GM18507 (cell line): ENCODE measurements at regions not wholly inside any gene's neighbourhood (a gene's known extent, or its start where the extent isn't known, plus 50 kb on each side); places are given as distances from the start of the nearest gene placed in this dataset.
A peak's percentile ranks its signal among the peaks of the same experiment; 100 is the strongest.

Source experiments
- DNase-seq: peaks from one replicate; pipeline ENCODE4 v3.0.0; 2011; ENCODE audit warnings: low read depth; ENCODE audit not compliant: insufficient read length; ENCODE audit errors: extremely low spot score
- FAIRE-seq: peaks from 2 replicates; lab custom pipeline; 2011; peaks lifted over from hg19 to GRCh38; lab: Jason Lieb, UNC

DNA sequence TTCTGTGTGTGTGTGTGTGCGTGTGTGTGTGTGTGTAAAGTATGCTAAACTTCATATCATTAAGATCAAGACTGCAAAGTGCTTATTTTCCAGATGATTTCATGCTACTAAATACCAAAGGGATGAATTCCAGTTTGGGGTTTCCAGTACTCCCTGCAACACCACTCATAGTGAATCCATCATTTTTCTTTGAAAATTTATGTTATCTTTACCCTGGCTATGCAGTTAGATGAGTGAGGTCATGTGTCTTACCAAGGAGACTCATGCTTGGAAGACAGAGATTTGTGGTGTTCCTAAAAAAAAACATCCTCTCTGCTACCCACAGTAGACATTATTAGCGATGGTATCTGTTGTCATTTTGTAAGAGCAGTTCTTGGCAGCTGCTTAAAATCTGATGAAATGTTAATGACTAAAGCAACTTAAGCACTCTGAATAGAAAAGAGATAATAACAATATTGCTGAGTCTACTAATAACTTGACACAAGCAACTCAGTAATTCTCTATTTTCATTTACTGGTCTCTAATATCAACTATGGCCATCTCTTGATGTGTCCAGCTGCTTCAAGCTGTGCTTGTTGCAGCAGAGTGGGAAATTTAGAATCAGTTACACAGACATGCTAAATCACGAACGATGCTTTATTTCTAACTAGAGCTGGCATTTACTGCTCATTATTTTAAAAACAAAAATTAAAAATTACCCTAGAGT lies 1953.0 kb upstream of the IGFBP7 start:
- DNase-seq (no peak), FAIRE-seq (no peak)

DNA sequence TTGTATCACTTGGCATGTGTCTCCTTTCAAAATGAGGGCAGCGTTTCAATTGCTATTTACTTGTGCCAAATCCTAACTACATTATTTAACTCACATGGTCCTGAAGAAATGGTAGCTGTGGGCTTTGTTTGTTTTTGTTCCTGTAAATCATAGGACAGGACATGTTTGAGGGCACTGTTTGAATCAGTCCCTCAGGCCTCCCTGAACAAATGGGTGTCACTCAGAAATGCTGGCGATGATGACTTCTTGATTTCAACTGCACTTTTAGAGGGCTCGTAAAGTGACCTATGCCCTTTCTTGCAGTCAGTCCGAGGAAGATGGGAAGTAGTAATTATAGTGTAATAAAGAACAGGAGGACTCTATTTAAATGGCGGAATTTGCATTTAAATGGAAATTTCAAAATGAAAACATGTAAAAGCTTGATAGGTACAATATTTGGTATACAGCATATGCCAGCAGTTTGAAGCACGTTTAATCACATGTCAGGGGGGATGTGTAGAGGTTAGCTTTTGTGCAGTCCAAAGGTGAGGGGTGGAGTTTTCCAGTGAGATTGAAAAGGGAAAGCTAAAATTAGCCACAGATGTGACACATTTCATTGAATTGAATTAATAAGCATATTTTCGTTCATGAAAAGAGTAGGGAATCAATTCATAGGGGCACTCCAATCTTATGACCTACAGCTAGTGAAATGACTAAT lies 1958.7 kb upstream of the IGFBP7 start:
- no peak for DNase-seq
- FAIRE-seq: no peak

DNA sequence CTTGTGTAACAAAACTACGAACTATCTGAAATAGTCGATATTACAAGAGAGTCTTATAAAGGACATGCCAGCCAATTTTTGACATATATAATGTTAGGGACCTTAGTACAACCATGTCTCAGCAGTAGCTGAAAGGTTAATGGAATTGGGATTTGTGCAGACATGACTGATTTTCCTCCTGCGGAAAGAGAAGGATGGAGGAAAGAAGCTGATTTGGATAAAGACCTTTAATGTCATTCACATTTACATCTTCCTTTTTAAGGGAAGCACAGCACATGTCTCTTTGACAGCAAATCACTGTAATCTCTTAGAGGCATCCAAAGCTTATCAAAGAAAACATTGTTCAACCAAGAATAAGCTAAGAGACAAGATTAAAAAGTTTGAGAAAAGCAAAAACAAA lies 1976.2 kb upstream of the IGFBP7 start:
- DNase-seq: no peak
- FAIRE-seq: no peak

DNA sequence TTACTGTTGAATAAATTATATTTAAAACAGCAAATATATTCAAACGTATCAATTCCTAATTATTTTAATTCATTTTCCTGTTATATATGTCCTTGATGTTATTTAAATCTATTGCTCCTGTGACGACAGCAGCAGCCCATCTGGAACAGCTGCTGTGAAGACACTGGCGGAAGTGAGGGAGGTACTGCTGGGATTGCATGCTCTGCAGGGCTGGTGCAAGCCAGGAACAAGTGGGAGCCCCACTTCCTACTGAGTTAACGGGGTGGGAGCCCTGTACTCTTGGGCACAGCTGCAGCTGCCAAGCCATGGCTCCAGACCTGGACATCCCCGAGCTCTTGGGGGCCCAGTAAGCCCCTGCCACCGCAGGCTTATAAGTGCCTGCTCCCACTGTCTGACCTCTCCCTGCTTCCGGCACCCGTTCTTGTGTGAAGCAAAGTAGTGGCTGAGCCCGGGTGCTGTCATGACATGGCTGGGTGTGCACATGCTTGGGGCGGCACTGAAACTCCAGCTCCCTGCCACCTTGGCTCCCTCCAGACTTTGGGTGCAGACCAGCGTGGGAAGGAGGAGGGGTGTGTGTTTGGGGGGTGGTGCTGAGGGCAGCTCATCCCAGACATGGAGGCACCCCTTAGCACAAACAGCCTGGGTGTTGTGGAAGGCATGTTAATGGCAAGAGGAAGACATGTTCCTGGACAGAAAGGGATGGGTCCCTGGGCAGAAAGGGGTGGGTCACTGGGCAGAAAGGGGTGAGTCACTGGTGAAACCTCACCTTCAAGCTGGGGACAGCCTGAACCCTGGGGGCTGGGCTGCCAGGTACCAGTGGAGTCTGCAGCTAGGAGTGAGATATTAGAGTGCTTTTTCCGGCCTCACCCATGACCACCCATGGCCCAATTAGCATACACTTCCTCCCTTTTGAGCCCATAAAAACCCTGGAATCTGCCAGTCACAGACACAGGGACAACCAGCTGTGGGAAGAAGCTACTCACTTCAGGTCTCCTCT lies 1981.3 kb upstream of the IGFBP7 start:
- DNase-seq (no peak), FAIRE-seq (no peak)

DNA sequence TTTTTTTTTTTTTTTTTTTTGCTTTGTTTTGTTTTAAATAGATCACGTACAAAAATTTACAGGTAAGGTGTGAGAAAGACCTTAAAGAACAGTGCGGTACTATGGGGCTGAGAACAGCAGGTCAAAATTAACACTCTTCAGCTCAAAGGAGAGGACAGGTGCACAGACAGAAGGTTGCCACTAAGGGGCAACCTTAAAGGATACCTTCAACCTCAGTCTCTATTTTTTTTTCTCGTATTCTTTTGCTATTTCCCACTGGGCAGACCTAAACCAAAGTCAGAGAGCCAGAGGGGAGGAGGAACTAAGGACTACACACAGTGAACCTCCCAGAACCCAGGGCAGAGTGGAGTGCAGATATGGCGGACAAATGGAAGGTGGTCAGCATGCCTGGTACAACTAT lies 1984.3 kb upstream of the IGFBP7 start:
- no peak for FAIRE-seq

DNA sequence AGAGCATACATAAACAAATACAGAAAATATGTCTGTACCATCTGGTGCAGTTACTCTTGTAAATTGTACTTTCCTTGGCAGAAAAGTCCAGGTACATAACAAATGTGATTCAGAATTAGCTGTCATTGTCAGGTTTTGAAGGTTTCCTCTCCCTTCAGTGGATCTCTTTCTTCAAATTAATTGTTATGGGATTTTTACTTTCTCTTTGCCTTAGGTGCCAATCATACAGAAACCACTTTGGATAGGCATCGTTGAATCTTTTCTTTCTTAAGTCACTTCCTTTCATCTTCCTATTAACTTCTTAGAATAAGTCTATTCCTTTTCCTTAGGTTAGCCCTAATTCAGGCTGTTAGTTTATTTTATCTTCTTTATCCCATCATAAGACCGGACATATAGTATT lies 1992.1 kb upstream of the IGFBP7 start:
- FAIRE-seq (no peak), DNase-seq (no peak)

More for the DNA sequence above, 1984.3 kb upstream of the IGFBP7 start:
- DNase-seq: no peak

DNA sequence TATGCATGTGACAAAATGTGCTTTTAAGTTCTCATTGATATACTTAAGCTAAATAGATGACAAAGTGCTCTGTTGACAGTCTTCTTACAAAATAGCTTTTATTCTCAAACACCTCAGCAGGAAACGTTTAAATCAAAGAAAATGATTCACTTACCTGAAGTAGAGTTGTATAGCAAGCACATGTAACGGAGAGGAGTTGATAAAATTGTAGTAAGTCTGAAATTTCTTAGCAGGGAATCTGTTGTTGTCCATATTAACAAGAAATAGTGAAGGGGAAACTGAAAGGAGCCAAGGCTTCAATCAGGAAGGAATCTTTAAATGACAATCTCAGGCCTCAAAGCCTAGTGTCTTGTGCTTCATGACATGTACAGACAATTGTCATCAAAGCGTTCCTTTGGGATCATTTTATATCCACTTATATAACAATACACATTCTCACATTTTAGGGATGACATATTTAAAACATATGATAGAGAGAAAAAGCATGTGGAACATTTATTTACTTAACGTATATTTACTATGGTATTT lies 2010.2 kb upstream of the IGFBP7 start:
- no peak for FAIRE-seq

DNA sequence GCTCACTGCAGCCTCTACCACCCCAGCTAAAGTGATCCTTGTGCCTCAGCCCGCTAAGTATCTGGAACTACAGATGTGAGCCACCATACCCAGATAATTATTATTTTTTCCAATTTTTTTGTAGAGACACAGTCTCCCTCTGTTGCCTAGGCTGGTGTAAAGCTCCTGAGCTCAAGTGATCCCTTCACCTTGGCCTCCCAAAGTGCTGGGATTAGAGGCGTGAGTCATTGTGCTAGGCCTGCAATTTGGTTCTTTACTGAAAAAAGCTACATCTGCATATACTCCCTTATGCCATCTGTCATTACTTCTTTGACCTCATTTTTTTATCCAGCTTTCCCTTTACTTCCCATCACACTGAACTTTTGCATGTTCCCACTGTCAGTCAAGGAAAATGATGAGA lies 2012.4 kb upstream of the IGFBP7 start:
- no peak for DNase-seq

More for the DNA sequence above, 2010.2 kb upstream of the IGFBP7 start:
- DNase-seq: no peak

DNA sequence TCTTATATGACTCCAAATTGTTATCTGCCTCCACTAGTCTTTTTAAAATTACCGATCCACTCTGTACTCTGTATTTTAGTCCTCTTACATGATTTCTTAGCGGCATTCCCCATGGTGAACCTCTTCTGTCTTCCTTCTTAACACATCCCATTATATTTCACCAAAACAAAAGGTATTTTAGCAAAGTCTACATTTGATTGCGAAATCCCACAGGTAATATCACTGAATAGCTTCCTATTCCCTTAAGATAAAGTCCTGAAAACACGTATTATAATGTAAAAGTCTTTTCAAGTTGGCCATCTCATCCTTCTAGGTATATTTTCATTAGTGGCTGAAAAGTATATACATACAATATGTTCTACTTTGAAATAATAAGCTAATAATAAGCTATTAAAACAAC lies 2016.0 kb upstream of the IGFBP7 start:
- FAIRE-seq: no peak

More for the DNA sequence above, 2012.4 kb upstream of the IGFBP7 start:
- FAIRE-seq: no peak

DNA sequence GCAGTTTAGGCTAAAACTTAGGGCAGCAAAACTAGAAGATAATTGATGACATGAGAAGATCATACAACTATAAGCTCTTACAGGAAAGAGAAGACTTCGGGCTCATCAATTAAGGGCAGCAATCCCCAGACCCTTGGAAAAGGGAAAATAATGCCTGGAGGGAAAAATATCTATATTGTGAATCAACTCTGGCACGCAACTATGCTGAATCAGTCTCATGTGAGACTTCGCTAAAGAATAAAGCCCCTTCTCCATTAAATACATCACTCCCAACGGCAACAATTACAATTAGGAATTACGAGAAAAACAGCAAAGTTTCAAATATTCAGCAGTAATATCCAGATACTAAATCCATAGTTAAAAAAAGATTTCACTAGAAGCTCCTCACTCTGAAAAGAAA lies 2016.8 kb upstream of the IGFBP7 start:
- FAIRE-seq: no peak
- DNase-seq: no peak

More for the DNA sequence above, 2016.0 kb upstream of the IGFBP7 start:
- DNase-seq: no peak

DNA sequence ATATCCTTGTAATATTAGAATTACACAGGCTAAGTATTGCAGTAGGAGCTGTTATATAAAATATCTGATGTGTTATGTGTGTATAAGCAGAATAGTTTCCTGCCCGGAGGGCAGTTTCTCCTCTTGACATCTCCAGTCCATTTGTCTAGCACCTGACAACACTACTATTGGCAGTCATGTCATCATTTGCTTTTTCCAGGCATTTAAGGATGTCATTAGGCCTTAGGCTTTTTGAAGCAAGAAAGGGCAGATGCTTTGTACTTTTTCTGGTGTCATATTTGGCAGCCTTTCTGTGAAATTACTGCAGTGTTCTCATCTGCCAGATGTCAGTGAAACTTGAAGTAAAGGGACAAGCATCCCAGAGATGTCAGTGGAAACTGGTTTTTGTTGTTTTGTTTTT lies 2017.6 kb upstream of the IGFBP7 start:
- DNase-seq: no peak
- FAIRE-seq: no peak

DNA sequence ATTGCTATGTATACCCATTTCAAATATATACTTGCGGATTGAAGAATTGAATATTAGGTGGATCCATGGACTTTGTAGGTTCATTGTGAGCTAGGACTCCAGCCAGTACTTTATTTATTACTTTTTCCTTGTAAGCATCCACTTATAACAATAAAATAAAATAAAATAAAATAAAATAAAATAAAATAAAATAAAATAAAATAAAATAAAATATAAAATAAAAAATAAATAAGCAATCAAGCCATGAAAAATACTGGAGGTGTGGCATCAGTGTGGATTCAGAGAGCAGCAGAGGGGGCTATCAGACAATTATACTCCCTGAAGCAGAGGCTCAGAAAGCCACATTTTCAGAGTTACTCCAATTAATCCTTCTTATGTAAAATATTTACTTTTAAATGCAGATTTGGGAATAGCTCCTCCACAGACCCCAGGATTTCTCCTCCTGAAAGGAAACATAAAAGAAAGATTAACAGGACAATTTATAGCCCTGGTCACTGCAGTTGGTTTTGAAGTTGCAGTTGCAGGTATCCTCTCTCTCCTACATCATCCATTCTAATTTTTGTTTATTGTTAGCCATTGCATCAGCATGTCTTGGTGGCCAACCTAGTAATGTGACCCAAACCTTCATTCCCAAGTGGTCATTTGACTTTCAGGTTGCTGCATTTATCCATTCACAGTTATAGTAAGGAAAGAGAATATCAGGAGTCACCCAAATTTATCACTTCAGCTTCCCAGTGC lies 2025.2 kb upstream of the IGFBP7 start:
- FAIRE-seq: no peak
- DNase-seq: no peak

DNA sequence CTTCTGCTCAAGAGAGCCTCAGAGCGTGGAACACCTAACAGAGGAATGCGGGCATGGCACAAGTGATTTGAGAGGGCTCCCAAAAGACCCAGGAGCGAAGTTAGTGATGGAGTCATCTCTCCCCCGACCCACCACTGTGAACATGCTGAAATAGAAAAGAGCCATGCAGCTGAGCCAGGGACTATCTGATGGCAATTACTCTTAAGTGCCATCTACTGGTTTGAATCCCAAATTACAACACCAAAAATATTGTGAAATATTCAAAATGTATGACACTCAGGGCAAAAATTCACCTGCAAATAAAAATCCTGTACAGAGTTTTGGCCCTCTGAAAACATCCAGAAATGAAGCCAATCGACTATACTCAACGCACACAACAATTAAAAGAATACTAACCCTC lies 2038.9 kb upstream of the ADGRL3 start:
- DNase-seq (no peak), FAIRE-seq (no peak)

DNA sequence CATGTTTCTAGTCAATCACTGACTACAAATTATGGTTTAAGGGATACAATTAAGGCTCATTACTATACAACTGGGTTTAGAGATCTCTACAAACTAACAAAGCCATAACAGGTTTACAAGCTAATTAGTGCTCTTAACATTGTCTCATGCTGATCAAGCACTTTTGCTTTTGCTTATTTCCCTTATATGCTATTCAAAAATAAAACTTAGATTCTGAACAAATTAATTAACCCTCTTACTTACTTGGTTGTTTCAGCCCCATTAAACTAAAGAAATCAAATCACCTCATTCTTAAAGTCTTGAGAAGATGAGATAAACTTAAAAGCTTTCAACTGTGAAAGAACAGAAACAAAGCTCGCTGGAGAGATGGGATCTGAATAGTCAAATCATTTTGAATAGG lies 2024.5 kb upstream of the ADGRL3 start:
- FAIRE-seq: no peak
- DNase-seq: no peak

DNA sequence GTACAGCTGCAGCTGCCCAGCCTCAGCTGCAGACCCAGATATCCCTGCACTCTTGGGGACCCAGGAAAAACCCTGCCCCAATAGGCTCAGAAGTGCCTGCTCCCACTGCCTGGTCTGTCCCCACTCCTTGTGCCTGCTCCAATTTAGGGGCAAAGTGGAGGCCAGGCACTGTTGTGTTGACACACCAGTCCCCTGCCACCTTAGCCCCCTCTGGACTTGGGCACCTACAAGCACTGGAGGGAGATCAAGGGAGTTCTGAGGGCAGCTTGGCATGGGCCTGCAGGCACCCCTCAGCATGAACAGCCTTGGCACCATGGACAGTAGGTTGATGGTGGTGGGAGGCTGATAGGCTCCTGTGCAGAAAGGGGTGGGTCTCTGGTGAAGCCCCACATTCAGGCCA lies 2020.8 kb upstream of the ADGRL3 start:
- FAIRE-seq (no peak), DNase-seq (no peak)

DNA sequence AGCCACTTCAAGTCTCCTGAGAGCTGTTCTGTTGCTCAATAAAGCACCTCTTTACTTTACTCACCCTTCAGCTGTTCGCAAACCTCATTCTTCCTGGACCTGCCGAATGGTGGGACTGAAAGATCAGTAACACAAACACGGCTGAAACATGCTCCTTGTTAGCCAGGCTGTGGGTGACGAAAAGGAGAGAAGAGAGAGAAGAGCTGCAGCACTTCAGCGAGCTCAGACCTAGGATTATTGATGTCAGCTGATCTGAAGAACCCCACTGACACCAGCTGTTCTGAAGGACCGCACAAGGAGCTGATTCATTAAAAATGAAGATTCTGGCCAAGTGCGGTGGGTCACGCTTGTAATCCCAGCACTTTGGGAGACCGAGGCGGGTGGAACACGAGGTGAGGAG lies 2020.0 kb upstream of the ADGRL3 start:
- DNase-seq (no peak), FAIRE-seq (no peak)

DNA sequence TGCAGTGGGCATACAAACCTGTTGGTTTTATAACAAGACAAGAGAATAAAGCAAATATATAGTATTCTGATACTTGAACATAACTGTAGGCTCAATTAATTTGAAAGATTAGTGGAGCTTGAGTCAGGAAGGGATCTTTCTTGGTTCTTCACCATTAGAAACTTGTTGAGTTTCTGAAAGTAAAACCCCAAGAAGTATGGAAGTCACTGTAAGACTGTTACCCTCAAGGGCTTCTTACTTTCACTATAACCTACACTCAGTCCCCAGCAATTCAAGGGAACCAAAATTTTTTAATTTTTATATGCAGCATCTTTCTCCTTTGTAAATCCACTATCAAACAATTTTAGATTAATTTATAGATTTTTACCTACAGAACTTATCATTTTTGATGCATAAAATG lies 2019.2 kb upstream of the ADGRL3 start:
- no peak for DNase-seq
- FAIRE-seq: peak; percentile 12

DNA sequence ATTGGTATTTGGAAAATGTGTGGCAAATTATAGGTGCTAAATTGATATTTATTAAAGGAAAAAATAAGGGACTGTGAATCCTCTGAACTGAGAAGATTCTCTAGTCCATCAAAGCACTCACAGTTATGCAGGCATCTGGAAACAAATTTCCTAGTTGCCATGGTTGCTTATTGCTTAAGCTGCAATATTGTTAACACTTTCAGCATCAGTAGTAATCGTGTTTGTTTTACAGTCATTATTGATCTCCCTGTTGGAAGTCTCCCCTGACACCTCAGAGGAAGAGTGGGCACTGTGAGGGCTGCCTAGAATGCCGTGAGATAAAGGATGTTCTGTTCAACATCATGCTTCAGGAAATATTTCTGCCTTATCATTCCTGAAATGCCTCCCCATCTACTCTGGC lies 2004.3 kb upstream of the ADGRL3 start:
- DNase-seq: no peak
- FAIRE-seq: no peak

DNA sequence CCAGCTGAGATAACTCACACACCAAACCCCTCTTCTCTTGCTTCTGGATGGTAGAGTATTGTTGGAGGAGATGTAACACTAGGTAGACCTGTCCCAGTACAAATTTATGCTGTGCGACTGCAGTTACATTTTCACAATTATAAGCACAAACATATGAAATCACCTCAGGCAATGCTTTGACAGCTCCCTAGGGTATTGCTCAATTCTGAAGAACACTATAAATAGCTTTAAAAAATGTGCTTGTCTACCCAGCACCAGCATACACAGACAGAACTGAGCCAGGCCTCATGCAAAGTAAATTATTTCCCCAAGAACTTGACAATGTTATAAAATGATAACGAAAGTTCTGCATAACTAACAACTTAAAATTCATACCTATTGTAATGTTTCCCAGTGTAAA lies 1999.1 kb upstream of the ADGRL3 start:
- DNase-seq (no peak), FAIRE-seq (no peak)
